GM15510 (cell line): ENCODE measurements at regions not wholly inside any gene's neighbourhood (a gene's known extent, or its start where the extent isn't known, plus 50 kb on each side); places are given as distances from the start of the nearest gene placed in this dataset.

Source experiments
- POLR2A ChIP-seq: IDR thresholded peaks from 3 replicates; pipeline ENCODE4 v1.6.1; 2011; ENCODE audit warnings: borderline replicate concordance; ENCODE audit not compliant: insufficient read length; ENCODE audit errors: extremely low read depth

DNA sequence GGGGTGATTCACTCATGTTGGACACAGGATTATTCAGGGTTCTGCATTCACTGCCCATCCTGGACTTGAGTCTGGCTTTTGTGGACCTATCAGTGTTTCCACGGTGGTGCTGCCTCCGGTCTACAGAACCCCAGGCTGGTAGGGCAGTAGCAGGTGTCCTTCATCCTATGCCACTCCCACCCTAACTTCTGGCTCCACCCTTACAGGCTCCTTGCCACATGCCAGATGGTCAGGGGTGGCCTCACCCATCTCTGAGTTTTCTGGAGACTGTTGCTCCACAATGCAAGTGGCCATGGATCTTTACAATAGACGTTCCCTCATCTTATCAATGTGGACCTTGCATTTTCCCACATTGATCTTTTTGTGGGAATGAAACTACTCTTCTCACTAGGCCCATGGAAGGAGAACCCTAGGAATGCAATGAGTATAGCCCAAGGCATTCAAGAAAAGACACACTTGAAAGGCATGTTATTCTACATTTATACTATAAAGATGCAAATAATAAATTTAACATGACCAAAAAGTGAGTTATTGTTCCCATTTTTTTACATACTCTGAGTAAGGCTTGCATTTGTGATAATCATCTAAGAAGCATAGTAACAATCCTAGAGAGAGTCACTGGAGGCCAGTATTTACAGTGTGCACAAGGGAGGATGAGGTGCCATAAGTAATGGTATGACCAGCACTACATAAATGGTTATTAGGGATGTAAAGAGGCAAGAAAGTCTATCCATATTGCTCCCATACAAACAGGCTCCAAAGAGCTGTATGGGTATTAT lies 57.4 kb upstream of the ADO start:
- no peak for TF ChIP-seq POLR2A

DNA sequence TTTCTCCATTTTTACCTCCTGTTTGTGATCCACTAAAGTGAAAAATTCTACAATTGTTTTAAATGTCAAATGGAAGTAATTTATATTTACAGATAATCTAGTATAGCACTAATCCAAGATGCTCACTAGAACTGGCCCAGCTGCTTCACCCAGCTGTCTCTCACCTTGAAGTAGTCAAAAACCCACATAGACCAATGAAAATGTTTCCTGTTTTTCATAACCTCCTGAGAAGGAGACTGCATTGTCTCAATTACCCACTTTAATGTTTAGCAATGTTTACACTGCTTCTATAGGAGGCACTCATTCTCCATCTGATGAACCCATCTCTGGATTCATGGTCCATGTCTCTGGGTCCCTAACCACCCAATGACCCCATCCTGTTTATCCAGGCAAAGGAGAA lies 56.1 kb upstream of the ADO start:
- TF ChIP-seq POLR2A, result no peak

DNA sequence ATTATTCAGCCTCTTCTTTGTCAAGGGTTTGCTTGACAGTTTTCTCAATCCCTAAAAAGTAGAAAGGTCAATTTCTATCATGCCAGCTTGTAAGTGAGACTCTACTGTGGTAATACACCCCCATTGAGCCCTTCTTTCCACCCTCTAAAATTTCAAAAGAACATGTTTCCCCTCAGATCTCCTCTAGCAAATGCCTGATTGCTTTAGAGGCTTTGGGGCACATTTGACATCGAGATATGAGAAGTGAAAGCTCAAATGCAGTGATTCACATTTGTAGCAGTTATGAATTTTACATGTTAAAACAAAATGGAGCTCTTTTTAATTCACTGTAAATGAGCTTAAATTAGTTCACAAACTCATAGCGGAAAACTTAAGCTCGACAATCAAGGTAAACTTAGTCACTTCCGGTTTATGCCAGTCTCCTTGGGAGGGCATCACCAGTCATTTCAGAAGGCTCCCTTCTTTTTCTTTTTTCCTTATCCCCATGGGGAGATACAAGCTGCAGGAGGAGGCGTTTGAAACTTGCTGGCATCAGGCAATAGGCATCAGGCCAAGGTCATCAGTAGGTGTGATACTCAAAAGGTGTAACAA lies 55.3 kb upstream of the ADO start:
- TF ChIP-seq POLR2A, result no peak
